ENCODE measurements at regions not wholly inside any gene's neighbourhood (a gene's known extent, or its start where the extent isn't known, plus 50 kb on each side); places are given as distances from the start of the nearest gene placed in this dataset.

DNA sequence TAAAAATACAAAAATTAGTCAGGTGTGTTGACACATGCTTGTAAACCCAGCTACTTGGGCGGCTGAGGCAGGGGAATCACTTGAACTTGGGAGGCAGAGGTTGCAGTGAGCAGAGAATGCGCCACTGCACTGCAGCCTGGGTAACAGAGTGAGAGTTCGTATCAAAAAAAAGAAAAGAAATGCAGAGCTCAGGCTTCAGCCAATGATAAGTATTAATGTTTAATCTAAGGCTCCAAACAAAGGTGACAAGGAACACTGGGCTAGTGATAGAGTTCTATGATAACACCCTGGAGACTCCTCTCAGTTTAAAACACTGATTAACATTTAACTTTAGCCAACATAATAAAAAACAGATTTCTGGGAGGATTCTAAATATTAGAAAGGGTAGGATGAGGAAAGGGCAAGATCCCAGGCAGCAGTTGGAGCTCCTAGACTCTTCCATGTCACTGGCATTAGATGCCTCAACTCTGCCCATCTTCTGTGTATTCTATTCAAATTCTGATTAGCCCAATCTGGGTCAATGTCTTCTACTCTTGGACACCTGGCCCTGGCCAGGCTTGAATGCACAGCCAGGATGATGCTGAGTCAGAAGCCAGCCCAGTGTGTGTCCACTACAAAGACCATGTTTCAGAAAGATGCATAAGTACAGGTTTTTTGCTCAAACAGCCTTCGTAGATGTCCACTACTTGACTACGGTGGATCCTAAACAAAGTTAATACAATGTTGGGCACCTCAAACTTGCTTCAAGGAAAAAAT is 91.0 kb upstream of the FAM169A start:
- no peak for TF ChIP-seq NFYB (IDR thresholded peaks at IDR 0.05; ENCODE audit: extremely low read depth, insufficient read length)
- TF ChIP-seq, protein P1, sequence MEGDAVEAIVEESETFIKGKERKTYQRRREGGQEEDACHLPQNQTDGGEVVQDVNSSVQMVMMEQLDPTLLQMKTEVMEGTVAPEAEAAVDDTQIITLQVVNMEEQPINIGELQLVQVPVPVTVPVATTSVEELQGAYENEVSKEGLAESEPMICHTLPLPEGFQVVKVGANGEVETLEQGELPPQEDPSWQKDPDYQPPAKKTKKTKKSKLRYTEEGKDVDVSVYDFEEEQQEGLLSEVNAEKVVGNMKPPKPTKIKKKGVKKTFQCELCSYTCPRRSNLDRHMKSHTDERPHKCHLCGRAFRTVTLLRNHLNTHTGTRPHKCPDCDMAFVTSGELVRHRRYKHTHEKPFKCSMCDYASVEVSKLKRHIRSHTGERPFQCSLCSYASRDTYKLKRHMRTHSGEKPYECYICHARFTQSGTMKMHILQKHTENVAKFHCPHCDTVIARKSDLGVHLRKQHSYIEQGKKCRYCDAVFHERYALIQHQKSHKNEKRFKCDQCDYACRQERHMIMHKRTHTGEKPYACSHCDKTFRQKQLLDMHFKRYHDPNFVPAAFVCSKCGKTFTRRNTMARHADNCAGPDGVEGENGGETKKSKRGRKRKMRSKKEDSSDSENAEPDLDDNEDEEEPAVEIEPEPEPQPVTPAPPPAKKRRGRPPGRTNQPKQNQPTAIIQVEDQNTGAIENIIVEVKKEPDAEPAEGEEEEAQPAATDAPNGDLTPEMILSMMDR (IDR thresholded peaks at IDR 0.05 in 2 of 3, conservative IDR thresholded peaks at IDR 0.05 in 1 of 3; ENCODE audit: insufficient read depth in 2 of 3, low read depth in 1 of 3, low read length in 3 of 3), result no peak
- no peak for TF ChIP-seq KHSRP (IDR thresholded peaks at IDR 0.05)
- TF ChIP-seq SPI1 (IDR thresholded peaks at IDR 0.05; ENCODE audit: borderline replicate concordance, low read depth, low read length), result no peak
- TF ChIP-seq EZH2 (IDR thresholded peaks at IDR 0.05; ENCODE audit: borderline replicate concordance, low read depth, low read length), result no peak
- TF ChIP-seq JUND (IDR thresholded peaks at IDR 0.05; ENCODE audit: borderline replicate concordance, low read depth, low read length), result no peak
- TF ChIP-seq JUND (tag; IDR thresholded peaks at IDR 0.05; ENCODE audit: borderline replicate concordance, low read depth, low read length), result no peak
- TF ChIP-seq DPF2 (IDR thresholded peaks at IDR 0.05), result no peak
- TF ChIP-seq, protein P2, sequence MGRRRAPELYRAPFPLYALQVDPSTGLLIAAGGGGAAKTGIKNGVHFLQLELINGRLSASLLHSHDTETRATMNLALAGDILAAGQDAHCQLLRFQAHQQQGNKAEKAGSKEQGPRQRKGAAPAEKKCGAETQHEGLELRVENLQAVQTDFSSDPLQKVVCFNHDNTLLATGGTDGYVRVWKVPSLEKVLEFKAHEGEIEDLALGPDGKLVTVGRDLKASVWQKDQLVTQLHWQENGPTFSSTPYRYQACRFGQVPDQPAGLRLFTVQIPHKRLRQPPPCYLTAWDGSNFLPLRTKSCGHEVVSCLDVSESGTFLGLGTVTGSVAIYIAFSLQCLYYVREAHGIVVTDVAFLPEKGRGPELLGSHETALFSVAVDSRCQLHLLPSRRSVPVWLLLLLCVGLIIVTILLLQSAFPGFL (CRISPR knock-in tag; IDR thresholded peaks at IDR 0.05), result no peak
- TF ChIP-seq, protein P3, sequence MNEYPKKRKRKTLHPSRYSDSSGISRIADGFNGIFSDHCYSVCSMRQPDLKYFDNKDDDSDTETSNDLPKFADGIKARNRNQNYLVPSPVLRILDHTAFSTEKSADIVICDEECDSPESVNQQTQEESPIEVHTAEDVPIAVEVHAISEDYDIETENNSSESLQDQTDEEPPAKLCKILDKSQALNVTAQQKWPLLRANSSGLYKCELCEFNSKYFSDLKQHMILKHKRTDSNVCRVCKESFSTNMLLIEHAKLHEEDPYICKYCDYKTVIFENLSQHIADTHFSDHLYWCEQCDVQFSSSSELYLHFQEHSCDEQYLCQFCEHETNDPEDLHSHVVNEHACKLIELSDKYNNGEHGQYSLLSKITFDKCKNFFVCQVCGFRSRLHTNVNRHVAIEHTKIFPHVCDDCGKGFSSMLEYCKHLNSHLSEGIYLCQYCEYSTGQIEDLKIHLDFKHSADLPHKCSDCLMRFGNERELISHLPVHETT (CRISPR knock-in tag; conservative IDR thresholded peaks at IDR 0.05 in 1 of 2, IDR thresholded peaks at IDR 0.05 in 1 of 2), result no peak
- no peak for TF ChIP-seq FOXK2 (conservative IDR thresholded peaks at IDR 0.05 in 1 of 2, IDR thresholded peaks at IDR 0.05 in 1 of 2; ENCODE audit: low read depth in 2 of 2)
- no peak for TF ChIP-seq TEAD4 (IDR thresholded peaks at IDR 0.05; ENCODE audit: low read length)
- TF ChIP-seq TEAD4 (CRISPR knock-in tag; IDR thresholded peaks at IDR 0.05; ENCODE audit: borderline replicate concordance), result no peak
- TF ChIP-seq, protein P4, sequence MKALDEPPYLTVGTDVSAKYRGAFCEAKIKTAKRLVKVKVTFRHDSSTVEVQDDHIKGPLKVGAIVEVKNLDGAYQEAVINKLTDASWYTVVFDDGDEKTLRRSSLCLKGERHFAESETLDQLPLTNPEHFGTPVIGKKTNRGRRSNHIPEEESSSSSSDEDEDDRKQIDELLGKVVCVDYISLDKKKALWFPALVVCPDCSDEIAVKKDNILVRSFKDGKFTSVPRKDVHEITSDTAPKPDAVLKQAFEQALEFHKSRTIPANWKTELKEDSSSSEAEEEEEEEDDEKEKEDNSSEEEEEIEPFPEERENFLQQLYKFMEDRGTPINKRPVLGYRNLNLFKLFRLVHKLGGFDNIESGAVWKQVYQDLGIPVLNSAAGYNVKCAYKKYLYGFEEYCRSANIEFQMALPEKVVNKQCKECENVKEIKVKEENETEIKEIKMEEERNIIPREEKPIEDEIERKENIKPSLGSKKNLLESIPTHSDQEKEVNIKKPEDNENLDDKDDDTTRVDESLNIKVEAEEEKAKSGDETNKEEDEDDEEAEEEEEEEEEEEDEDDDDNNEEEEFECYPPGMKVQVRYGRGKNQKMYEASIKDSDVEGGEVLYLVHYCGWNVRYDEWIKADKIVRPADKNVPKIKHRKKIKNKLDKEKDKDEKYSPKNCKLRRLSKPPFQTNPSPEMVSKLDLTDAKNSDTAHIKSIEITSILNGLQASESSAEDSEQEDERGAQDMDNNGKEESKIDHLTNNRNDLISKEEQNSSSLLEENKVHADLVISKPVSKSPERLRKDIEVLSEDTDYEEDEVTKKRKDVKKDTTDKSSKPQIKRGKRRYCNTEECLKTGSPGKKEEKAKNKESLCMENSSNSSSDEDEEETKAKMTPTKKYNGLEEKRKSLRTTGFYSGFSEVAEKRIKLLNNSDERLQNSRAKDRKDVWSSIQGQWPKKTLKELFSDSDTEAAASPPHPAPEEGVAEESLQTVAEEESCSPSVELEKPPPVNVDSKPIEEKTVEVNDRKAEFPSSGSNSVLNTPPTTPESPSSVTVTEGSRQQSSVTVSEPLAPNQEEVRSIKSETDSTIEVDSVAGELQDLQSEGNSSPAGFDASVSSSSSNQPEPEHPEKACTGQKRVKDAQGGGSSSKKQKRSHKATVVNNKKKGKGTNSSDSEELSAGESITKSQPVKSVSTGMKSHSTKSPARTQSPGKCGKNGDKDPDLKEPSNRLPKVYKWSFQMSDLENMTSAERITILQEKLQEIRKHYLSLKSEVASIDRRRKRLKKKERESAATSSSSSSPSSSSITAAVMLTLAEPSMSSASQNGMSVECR (CRISPR knock-in tag; IDR thresholded peaks at IDR 0.05), result no peak
- no peak for TF ChIP-seq NFIC (IDR thresholded peaks at IDR 0.05)

Data from K562 (cell line).